PFSK-1 (cell line): ENCODE measurements at regions not wholly inside any gene's neighbourhood (a gene's known extent, or its start where the extent isn't known, plus 50 kb on each side); places are given as distances from the start of the nearest gene placed in this dataset.

ENCODE experiments used
- POLR2AphosphoS5 ChIP-seq: IDR thresholded peaks from 2 replicates; pipeline ENCODE4 v1.6.1; 2012; ENCODE audit warnings: low read depth, mild to moderate bottlenecking, control low read depth, low read length, moderate library complexity
- REST ChIP-seq, 2 experiments: IDR thresholded peaks; 2 replicates each; pipeline versions ENCODE4 v1.6.1 to v1.8.0; 2011 to 2012; ENCODE audit warnings: low read depth in 2 of 2, low read length in 2 of 2, control low read depth in 1 of 2, inconsistent platforms in 1 of 2, mild to moderate bottlenecking in 1 of 2, moderate library complexity in 1 of 2; ENCODE audit not compliant: insufficient read depth in 1 of 2
- SIN3A ChIP-seq: IDR thresholded peaks from 2 replicates; pipeline ENCODE4 v1.6.1; 2012; ENCODE audit warnings: mild to moderate bottlenecking, low read length, moderate library complexity, borderline replicate concordance; ENCODE audit not compliant: insufficient read depth
- TAF1 ChIP-seq: IDR thresholded peaks from 2 replicates; pipeline ENCODE4 v1.6.1; 2012; ENCODE audit warnings: low read length, control low read depth, borderline replicate concordance; ENCODE audit not compliant: insufficient read depth

GRCh38 chrX:69109706-69110105, 55.5 kb downstream of the PJA1 start:
- TF ChIP-seq TAF1 (no peak), REST (IDR thresholded peaks at IDR 0.05; ENCODE audit: insufficient read depth in 1 of 2, low read depth in 2 of 2, low read length in 2 of 2) (no peak), POLR2AphosphoS5 (no peak), SIN3A (0 out of 2 replicates have a peak, but pooled peaks have one; percentile 53)
